T-helper 17 cell (primary cell): ENCODE measurements at regions not wholly inside any gene's neighbourhood (a gene's known extent, or its start where the extent isn't known, plus 50 kb on each side); places are given as distances from the start of the nearest gene placed in this dataset.
"Not testable (repeated sequence)": the region's sequence is repeated elsewhere in the genome, so short reads cannot be mapped to it uniquely, and the experiment has no call there.

Source experiments
- ATAC-seq: fragments of 150-1000 bp; cut with Tn5 transposase; 2 replicates; pipeline ENCODE4 v1.10.0; 2021; ENCODE audit warnings: mild to moderate bottlenecking, moderate library complexity
- DNase-seq, 3 donors: peaks; one replicate each; pipeline versions ENCODE4 v3.0.0 to v3.0.0-alpha.2; 2020 to 2021
- H3K9me3 ChIP-seq: one replicate; pipeline ENCODE4 v1.7.0; 2013; ENCODE audit warnings: low read length, mild to moderate bottlenecking; ENCODE audit not compliant: control insufficient read depth, poor library complexity, severe bottlenecking
- H3K27ac Mint-ChIP-seq: one replicate; pipeline ENCODE4 v1.8.0; 2022; ENCODE audit warnings: mild to moderate bottlenecking, moderate library complexity, mixed read lengths
- H3K27me3 Mint-ChIP-seq: one replicate; pipeline ENCODE4 v1.8.0; 2022; ENCODE audit warnings: mixed read lengths
- H3K36me3 Mint-ChIP-seq: one replicate; pipeline ENCODE4 v1.8.0; 2022; ENCODE audit warnings: low read depth, mixed read lengths
- H3K4me1 Mint-ChIP-seq: one replicate; pipeline ENCODE4 v1.8.0; 2022; ENCODE audit warnings: mild to moderate bottlenecking, mixed read lengths
- H3K4me3 Mint-ChIP-seq: one replicate; pipeline ENCODE4 v1.8.0; 2022; ENCODE audit warnings: mild to moderate bottlenecking, moderate library complexity, mixed read lengths

DNA sequence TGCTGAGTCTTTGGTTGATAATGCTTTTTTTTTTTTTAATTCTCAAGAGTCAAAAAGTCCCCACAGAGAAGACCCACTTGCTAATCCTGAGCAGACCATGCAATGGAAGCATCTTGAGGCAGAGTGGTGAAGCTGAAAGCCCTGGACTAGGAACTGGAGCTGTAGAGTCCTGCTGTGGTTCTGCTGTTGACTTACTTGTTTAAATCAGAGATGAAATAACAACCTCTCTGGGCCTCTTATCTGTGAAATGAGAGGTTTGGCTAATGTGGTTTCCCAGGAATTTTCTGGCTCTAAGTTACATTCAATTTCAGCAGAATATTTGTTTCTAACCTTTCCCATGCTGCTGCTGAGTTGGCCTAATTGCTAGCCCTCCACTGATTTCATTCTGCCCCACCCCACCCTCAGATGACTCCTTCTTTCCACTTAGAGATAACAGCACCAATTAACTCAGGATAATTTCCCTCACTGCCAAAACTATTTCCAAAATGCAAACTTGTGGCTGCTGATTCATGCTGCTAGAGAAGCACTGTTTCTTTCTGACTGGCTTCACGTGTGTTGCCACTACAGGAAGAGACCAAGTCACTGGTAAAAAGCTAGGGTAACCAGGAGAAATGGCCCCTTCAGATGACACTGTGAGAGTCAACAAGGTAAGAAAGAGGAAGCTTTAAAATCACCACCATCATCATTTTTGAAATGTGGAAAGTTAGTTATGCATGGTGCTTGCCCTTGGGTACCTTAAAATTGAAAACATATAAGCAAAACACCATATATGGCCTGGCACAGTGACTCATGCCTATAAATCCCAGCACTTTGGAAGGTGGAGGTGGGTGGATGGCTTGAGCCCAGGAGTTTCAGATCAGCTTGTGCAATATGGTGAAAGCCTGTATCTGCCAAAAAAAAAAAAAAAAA, 326.4 kb downstream of the DCHS2 start:
- Mint-ChIP-seq H3K4me3 (no peak overlapping the region), H3K27me3 (peaks cover 7% of the 10 kb centered on the region), H3K4me1 (no peaks in the 10 kb centered on the region), H3K36me3 (no peaks in the 10 kb centered on the region), H3K27ac (no peak overlapping the region)
- DNase-seq (no peak), ATAC-seq (no peak)
- H3K9me3 ChIP-seq = no peaks in the 10 kb centered on the region

DNA sequence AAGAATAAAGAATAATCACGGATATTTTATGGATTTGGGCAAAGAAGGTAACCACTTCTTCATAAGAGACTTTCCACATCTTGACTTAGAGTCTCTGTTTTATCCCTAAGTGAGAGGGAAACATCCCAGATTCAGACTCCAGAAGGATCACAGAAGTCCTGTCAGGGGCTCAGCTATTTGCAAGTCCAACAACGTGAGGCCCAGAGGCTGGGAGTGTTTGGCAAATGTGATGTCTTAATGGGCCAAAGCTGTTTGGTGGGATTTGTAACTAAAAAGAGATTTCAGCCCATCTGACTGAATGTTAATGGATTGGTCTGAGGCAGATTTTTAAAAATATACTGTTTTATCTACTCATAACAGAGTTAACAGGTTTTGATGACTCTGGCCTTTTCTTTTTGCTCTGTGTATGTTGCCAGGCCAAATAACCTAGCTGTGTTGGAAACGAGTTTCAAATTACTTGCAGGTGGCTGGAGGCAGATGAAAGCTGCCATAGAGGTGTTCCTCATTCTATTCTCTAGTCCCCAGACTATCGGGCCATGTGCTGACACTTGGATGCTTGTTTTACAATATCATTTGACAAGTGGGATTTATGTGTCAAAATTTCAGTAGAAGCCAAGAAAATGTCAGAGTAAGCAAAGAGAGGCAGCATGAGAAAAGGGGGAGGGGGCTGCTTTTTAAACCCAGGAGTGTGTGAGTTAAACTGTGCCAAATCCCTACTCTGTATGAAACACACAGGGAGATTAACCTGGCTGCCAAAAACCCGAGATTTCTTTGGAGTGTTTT, 330.9 kb downstream of the DCHS2 start:
- Mint-ChIP-seq H3K27ac (no peak overlapping the region), H3K27me3 (peaks cover 7% of the 10 kb centered on the region), H3K36me3 (no peaks in the 10 kb centered on the region), H3K4me3 (no peak overlapping the region), H3K4me1 (no peaks in the 10 kb centered on the region)
- DNase-seq (no peak), ATAC-seq (no peak)
- H3K9me3 ChIP-seq = no peaks in the 10 kb centered on the region

DNA sequence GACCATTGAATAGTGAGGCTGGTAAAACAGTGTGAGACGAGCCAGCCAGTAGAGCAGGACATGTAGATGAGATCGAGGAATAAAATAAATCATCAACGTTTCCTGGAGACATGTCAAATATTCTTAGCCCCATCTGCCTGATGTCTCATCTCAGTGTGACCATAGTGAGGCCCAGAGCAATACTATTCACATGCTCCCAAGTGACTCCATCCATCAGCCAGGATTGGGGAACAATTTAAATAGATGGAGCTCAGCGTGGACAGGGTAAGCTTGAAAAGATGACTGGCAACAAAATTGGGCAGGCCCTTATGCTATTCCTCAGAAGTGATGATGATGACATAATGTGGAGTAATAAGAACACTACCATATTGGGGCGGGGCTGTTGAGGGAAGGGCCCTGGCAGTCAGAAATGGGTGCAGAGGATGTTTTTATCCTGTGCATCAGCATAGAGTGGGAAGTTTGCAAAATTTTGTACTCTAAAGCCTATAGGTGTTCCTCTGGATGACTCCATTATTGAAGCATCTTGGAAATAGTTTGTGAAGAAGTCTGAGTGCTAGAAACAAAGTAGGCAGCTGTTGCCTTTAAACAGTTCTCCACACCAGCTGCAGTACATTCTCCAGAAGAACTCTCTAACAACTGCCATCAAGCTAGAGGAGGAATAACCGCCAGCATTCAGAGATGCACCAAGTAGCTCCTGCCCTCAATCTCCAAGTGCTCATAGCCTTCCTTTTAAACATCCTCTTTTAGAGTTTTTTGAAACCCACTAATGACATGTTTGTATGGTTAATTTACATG, 333.0 kb downstream of the DCHS2 start:
- no peak overlapping the region for H3K4me3 Mint-ChIP-seq
- DNase-seq (no peak), ATAC-seq (no peak)
- no peaks in the 10 kb centered on the region for H3K36me3 Mint-ChIP-seq
- no peaks in the 10 kb centered on the region for H3K4me1 Mint-ChIP-seq
- no peaks in the 10 kb centered on the region for H3K9me3 ChIP-seq
- H3K27me3 Mint-ChIP-seq = peaks cover 9% of the 10 kb centered on the region
- H3K27ac Mint-ChIP-seq = no peak overlapping the region

DNA sequence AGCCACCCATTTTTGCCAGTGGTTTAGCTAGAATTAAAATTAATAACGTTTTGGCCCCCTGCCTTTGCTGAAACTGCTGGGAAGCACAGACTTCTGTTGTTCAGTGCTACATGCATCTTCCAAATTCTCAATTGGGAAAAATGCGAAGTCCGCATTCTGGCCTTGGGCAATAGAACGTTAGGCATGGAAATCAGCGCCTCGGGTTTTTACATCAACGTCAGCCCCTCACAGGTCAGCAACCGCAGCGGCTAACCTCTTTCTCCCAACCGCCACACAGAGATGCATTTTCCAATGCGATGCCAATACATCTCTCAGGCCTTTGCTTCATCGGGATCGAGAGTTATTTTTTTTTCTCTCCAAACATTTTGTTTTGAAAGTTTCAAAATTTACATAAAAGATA, 339.1 kb downstream of the DCHS2 start:
- no peak overlapping the region for H3K27ac Mint-ChIP-seq

DNA sequence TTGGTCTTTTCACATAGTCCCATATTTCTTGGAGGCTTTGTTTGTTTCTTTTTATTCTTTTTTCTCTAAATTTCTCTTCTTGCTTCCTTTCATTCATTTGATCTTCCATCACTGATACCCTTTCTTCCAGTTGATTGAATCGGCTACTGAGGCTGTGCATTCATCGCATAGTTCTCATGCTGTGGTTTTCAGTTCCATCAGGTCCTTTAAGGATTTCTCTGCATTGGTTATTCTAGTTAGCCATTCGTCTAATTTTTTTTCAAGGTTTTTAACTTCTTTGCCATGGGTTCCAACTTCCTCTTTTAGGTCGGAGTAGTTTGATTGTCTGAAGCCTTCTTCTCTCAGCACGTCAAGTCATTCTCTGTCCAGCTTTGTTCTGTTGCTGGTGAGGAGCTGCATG, 342.4 kb downstream of the DCHS2 start:
- not testable (repeated sequence) for H3K4me1 Mint-ChIP-seq, H3K36me3 Mint-ChIP-seq, H3K27ac Mint-ChIP-seq, DNase-seq, H3K9me3 ChIP-seq, ATAC-seq, H3K4me3 Mint-ChIP-seq
- H3K27me3 Mint-ChIP-seq = peaks cover 12% of the 10 kb centered on the region

More for the DNA sequence above, 339.1 kb downstream of the DCHS2 start:
- H3K36me3 Mint-ChIP-seq = no peaks in the 10 kb centered on the region
- peaks cover 12% of the 10 kb centered on the region for H3K27me3 Mint-ChIP-seq
- ATAC-seq (no peak), DNase-seq (no peak)
- no peak overlapping the region for H3K4me3 Mint-ChIP-seq
- no peaks in the 10 kb centered on the region for H3K9me3 ChIP-seq
- no peaks in the 10 kb centered on the region for H3K4me1 Mint-ChIP-seq

DNA sequence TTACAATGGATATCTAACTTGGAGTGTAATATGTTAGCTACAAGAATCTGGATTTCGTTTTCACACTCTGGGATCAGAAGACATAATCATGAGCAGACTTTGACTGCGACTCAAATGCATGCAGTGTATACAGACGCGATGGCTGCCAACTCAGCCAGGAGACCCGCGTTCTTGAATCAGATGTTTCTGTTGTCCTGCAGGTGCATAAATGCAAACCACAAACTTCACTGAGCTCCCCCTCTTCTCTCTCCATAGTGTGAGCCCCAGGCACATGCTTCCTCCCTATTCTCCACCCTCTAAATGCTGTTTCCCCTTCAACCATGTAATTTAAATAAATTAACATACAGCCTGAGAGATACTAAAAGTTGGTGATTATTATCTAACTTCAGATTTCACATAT, 347.9 kb downstream of the DCHS2 start:
- no peaks in the 10 kb centered on the region for H3K4me1 Mint-ChIP-seq
- no peaks in the 10 kb centered on the region for H3K9me3 ChIP-seq
- no peak for ATAC-seq

DNA sequence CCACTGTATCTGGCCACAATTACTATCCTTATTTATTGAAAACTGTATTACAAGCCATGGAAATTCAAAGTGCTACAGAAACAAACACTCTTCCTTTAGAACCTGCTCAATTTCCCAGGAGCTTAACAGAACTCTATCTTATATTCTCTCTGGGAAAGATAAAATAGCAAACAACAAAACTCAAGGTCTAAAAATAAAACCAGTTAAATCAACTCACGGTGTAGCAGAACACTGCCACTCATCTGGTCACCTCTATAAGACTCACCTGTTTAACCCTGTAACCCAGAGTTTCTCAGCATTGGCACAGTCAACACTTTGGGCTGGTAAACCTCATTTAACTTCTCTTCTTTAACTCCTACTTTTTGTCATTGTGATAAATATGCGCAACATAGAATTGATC, 348.9 kb downstream of the DCHS2 start:
- Mint-ChIP-seq H3K4me3 (no peak overlapping the region), H3K36me3 (no peaks in the 10 kb centered on the region), H3K27me3 (no peaks in the 10 kb centered on the region), H3K27ac (no peak overlapping the region), H3K4me1 (no peaks in the 10 kb centered on the region)
- ATAC-seq (no peak), DNase-seq (no peak)
- H3K9me3 ChIP-seq = no peaks in the 10 kb centered on the region

More for the DNA sequence above, 347.9 kb downstream of the DCHS2 start:
- no peaks in the 10 kb centered on the region for H3K36me3 Mint-ChIP-seq
- DNase-seq = no peak
- no peaks in the 10 kb centered on the region for H3K27me3 Mint-ChIP-seq
- H3K4me3 Mint-ChIP-seq = no peak overlapping the region
- H3K27ac Mint-ChIP-seq = no peak overlapping the region

DNA sequence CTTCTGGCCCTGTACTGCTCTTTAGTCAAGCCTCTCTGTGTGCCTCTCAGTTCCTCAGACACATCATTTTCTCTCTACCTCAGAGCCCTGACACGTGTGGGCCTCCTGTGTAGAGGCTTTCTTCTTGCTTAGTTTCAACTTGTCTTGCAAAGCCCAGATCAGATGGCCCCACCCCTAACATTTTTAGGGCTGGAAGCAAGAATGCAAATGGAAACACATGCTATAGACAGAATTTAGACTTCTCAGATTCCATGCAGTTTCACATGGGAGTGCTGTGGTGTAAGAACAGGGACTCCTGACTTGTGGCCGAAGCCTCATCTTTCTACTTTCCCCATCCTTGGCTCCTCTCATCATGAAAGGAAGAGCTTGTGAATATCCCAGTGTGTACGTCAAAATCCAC, 350.7 kb downstream of the DCHS2 start:
- no peaks in the 10 kb centered on the region for H3K36me3 Mint-ChIP-seq
- ATAC-seq (no peak), DNase-seq (no peak)
- no peak overlapping the region for H3K4me3 Mint-ChIP-seq
- H3K27me3 Mint-ChIP-seq = peaks cover 9% of the 10 kb centered on the region
- peaks cover 2% of the 10 kb centered on the region for H3K4me1 Mint-ChIP-seq
- no peaks in the 10 kb centered on the region for H3K9me3 ChIP-seq
- H3K27ac Mint-ChIP-seq = no peak overlapping the region

DNA sequence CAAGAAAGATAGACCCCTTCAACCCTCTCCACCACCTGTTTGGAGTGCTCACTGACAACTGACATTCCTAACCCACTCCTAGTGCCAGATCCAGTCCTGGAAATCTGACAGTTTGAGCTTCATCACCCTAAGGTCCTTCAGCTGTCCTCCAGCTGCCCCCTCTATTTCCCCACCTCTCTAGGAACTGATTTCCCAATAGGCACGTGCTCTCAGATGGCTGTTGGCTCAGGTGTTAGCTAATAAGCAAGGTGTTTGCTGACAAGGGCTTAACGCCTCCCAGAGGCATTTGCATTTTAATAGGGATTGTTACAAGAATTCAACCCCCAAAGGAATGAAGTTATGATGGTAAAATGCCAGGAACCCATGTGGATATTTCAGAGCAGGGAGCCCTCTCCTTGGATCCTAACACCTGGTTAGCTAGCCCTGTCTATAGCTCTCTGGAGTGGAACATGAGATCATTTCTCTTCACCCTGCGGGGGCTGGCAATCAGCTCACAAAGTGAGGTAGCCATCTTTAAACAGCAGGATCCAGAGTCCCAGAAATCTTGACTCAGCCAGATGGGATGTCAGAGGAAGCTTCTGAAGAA, 348.5 kb upstream of the SFRP2 start:
- Mint-ChIP-seq H3K4me1 (peaks cover 2% of the 10 kb centered on the region), H3K36me3 (no peaks in the 10 kb centered on the region), H3K27ac (peak overlapping the region; percentile 59), H3K4me3 (no peak overlapping the region), H3K27me3 (peaks cover 14% of the 10 kb centered on the region)
- H3K9me3 ChIP-seq = no peaks in the 10 kb centered on the region
- DNase-seq (no peak), ATAC-seq (no peak)

DNA sequence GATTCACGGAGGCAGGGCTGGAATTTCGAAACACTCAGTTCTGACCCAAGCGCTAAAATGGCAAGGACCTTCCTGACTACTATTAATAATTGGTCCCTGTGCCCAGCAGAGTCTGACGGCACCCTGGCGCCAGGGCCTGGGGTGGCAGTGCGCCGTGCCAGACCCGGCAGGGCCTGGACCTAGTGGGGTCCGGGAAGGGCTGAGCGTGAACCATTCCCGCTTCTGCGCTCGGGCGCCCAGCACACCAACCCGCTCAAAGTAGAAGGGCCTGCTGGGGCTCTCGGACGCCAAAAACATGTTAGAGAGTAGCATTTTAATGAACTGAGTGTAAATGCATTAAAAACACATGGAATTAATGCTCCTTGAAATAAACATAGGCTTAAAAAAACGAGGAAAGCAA, 346.7 kb upstream of the SFRP2 start:
- Mint-ChIP-seq H3K4me1 (peaks cover 2% of the 10 kb centered on the region), H3K27me3 (peaks cover 14% of the 10 kb centered on the region), H3K27ac (no peak overlapping the region), H3K4me3 (no peak overlapping the region), H3K36me3 (no peaks in the 10 kb centered on the region)
- ATAC-seq = no peak
- DNase-seq = no peak
- H3K9me3 ChIP-seq = no peaks in the 10 kb centered on the region

DNA sequence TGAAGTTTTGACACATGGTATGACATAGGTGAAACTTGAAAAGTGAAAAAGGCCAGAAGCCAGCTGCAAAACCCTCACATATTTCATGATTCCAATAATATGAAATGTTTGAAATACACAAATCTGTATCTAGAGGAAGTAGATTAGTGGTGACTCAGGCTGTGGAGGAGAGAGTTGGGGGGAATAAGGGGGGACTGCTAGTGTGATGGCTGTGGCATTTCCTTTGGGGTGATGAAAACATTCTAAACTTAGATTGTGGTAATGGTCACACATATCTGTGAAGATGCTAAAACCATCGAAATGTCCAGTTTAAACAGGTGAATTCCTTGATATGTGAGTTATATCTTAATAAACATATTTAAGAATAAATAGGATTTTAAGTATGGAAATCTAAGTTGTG, 343.5 kb upstream of the SFRP2 start:
- Mint-ChIP-seq H3K27me3 (peaks cover 19% of the 10 kb centered on the region), H3K4me1 (peaks cover 2% of the 10 kb centered on the region), H3K36me3 (no peaks in the 10 kb centered on the region), H3K27ac (no peak overlapping the region), H3K4me3 (no peak overlapping the region)
- ATAC-seq = no peak
- no peaks in the 10 kb centered on the region for H3K9me3 ChIP-seq
- no peak for DNase-seq

DNA sequence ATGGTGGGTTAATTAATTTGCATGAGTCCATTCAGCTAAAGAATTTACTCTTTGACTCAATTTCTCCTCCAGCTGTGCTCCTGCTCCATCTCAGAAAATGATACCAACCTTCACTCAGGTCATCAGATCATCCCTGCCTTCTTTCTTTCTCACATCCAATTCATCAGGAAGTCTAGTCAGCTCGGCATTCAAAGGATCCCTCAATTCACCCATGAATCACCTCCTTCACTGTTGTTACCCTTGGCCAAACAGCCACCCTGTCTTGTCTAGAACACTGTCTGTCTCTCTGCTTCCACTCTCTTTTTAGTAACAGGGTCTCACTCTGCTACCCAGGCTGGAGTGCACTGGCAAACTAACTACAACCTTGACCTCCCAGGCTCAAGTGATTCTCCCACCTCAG, 337.4 kb upstream of the SFRP2 start:
- Mint-ChIP-seq H3K4me3 (no peak overlapping the region), H3K36me3 (no peaks in the 10 kb centered on the region)

DNA sequence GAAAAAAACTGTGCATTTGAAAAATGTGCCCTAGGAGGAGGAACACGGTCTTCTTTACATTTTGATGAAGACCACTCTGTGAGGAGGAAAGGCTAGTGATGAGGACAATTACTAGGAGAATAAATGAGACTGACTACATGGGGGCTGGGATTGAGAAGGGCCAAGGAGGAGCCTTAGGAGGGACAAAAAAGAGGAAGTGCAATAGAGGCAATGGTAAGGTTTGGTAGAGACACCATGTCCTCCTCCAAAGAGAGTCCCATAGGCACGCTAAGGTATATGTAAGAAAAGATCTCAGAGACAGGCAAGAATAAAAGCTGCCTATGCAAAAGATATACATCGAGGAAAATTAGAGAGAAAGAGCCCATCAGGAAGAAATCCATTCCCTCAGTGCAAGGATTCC, 336.5 kb upstream of the SFRP2 start:
- no peak overlapping the region for H3K4me3 Mint-ChIP-seq
- no peaks in the 10 kb centered on the region for H3K4me1 Mint-ChIP-seq
- H3K27ac Mint-ChIP-seq = no peak overlapping the region

More for the DNA sequence above, 337.4 kb upstream of the SFRP2 start:
- DNase-seq (no peak), ATAC-seq (no peak)
- no peaks in the 10 kb centered on the region for H3K9me3 ChIP-seq
- no peak overlapping the region for H3K27ac Mint-ChIP-seq
- no peaks in the 10 kb centered on the region for H3K4me1 Mint-ChIP-seq
- H3K27me3 Mint-ChIP-seq = peaks cover 17% of the 10 kb centered on the region

More for the DNA sequence above, 336.5 kb upstream of the SFRP2 start:
- H3K36me3 Mint-ChIP-seq = no peaks in the 10 kb centered on the region
- peaks cover 17% of the 10 kb centered on the region for H3K27me3 Mint-ChIP-seq
- no peak for DNase-seq
- H3K9me3 ChIP-seq = no peaks in the 10 kb centered on the region
- ATAC-seq = no peak
